Thymus (tissue), 11 donors: ENCODE measurements at regions not wholly inside any gene's neighbourhood (a gene's known extent, or its start where the extent isn't known, plus 50 kb on each side); places are given as distances from the start of the nearest gene placed in this dataset.

Source experiments
- DNase-seq, 9 donors: peaks; one replicate each; pipeline ENCODE4 v3.0.0-alpha.2; 2013; ENCODE audit warnings: low spot score in 9 of 9, low read depth in 6 of 9, missing footprints in 1 of 9
- H3K27ac ChIP-seq, 2 donors: one replicate each; pipeline ENCODE4 v1.5.1; 2013; ENCODE audit warnings: control low read depth in 1 of 2, low read depth in 1 of 2, low read length in 1 of 2, mild to moderate bottlenecking in 1 of 2, moderate library complexity in 1 of 2
- H3K27me3 ChIP-seq, 2 donors: one replicate each; pipeline ENCODE4 v1.5.1; 2013; ENCODE audit warnings: low read length in 1 of 2; ENCODE audit not compliant: control insufficient read depth in 2 of 2, insufficient read depth in 1 of 2
- H3K36me3 ChIP-seq, 2 donors: one replicate each; pipeline ENCODE4 v1.5.1; 2013; ENCODE audit warnings: low read length in 1 of 2, mild to moderate bottlenecking in 1 of 2, moderate library complexity in 1 of 2; ENCODE audit not compliant: control insufficient read depth in 2 of 2, insufficient read depth in 2 of 2
- H3K4me1 ChIP-seq, 2 donors: one replicate each; pipeline ENCODE4 v1.5.1; 2013; ENCODE audit warnings: low read length in 2 of 2; ENCODE audit not compliant: control insufficient read depth in 2 of 2, insufficient read depth in 2 of 2
- H3K4me3 ChIP-seq, 2 donors: one replicate each; pipeline ENCODE4 v1.5.1; 2013; ENCODE audit warnings: low read length in 2 of 2, control low read depth in 1 of 2, mild to moderate bottlenecking in 1 of 2
- H3K9me3 ChIP-seq, 2 donors: one replicate each; pipeline ENCODE4 v1.5.1; 2013; ENCODE audit warnings: low read length in 1 of 2, mild to moderate bottlenecking in 1 of 2; ENCODE audit not compliant: control insufficient read depth in 2 of 2, insufficient read depth in 1 of 2
- WGBS: extraction: QIAGEN DNeasy Blood & Tissue Kit; methylation state at CpG from one replicate; pipeline ENCODE4 v1.1.7; 2013; 5-methylcytosine and 5-hydroxymethylcytosine counted together
- donor health status: healthy.

- Histone ChIP-seq H3K4me1 (no peaks in the 10 kb centered on the region), H3K4me3 (no peak overlapping the region), H3K27me3 (no peaks in the 10 kb centered on the region), H3K27ac (no peak overlapping the region), H3K36me3 (no peaks in the 10 kb centered on the region), H3K9me3 (no peaks in the 10 kb centered on the region)
- DNase-seq = no peak
Measured at GRCh38 chr5:161094411-161094810, 242.4 kb upstream of the ATP10B start.

- H3K27ac ChIP-seq = no peak overlapping the region
- no peaks in the 10 kb centered on the region for H3K27me3 ChIP-seq
- DNase-seq = no peak
- H3K36me3 ChIP-seq = no peaks in the 10 kb centered on the region
- WGBS = 87% methylated on average over 2 of the region's 2 CpGs
- H3K9me3 ChIP-seq = no peaks in the 10 kb centered on the region
- H3K4me3 ChIP-seq = no peak overlapping the region
- no peaks in the 10 kb centered on the region for H3K4me1 ChIP-seq
Measured at GRCh38 chr5:161093100-161093499, 241.1 kb upstream of the ATP10B start.

DNA sequence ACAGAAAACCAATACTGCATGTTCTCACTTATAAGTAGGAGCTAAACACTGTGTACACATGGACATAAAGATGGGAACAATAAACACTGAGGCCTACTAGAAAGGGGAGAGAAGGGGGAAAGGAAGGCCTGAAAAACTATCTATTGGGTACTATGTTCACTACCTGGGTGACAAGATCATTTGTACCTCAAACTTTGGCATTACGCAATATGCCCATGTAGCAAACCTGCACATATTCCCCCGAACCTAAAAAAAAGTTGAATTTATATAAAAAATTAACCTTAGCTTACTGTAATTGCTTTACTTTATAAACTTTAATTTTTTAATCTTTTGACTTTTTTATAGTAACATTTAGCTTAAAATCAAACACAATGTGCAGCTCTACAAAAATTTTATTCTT, 237.6 kb upstream of the ATP10B start:
- Histone ChIP-seq H3K36me3 (no peaks in the 10 kb centered on the region), H3K27me3 (no peaks in the 10 kb centered on the region), H3K9me3 (no peaks in the 10 kb centered on the region), H3K27ac (no peak overlapping the region), H3K4me3 (no peak overlapping the region), H3K4me1 (no peaks in the 10 kb centered on the region)
- WGBS = 97% methylated on average over 2 of the region's 2 CpGs
- DNase-seq = no peak

DNA sequence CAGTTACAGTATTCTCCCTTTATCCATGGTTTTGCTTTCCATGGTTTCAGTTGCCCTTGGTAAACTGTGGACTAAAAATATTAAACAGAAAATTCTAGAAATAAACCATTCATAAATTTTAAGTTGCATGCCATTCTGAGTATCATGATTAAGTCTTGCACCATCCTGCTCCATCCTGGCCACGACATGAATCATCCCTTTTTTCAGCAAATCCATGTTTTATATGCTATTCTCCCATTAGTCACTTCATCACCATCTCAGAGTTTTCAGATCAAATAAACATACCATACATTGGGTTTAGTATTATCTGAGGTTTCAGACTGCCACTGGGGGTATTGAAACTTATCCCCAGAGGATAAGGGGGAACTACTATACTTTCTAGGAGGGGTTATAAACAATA, 234.4 kb upstream of the ATP10B start:
- Histone ChIP-seq H3K27ac (no peak overlapping the region), H3K9me3 (no peaks in the 10 kb centered on the region), H3K4me3 (no peak overlapping the region), H3K36me3 (no peaks in the 10 kb centered on the region), H3K4me1 (no peaks in the 10 kb centered on the region), H3K27me3 (no peaks in the 10 kb centered on the region)
- WGBS = 71% methylated on average over 1 of the region's 1 CpG
- DNase-seq = no peak

DNA sequence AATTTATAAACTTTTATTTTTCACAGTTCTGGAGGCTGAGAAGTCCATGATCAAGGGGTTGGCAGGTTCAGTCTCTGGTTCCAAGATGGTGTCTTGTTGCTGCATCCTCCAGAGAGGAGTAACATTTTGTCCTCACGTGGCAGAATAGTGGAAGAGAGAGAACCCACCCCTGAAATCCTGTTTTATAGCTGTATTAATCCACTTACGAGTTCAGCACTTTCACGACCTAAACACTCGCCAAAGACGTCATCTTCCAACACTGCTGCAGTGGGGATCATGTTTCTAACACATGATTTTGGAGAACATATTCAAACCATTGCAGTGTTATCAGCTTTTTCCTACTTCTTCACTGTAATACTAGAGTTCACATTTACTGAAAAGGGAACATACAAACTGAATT, 233.0 kb upstream of the ATP10B start:
- H3K4me1 ChIP-seq = no peaks in the 10 kb centered on the region
- WGBS = 80% methylated on average over 5 of the region's 5 CpGs
- H3K36me3 ChIP-seq = no peaks in the 10 kb centered on the region
- H3K27ac ChIP-seq = no peak overlapping the region
- no peaks in the 10 kb centered on the region for H3K27me3 ChIP-seq
- H3K9me3 ChIP-seq = no peaks in the 10 kb centered on the region
- no peak for DNase-seq
- no peak overlapping the region for H3K4me3 ChIP-seq

DNA sequence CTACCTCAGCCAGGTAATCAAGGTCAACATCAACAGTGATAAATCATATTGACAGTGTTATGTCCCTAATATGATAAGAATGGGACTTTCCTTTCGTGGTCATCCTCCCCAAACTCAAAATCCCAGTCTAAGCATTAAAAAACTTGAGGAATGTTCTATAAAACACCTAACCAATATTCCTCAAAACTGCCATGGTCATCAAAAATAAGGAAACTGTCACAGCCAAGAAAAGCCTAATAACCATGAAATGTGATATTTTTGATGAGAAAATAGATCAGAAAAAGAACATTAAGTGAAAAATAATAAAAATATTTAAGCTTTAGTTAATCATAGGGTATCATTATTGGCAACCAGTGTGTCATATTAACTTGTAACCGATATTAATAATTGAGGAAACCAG, 232.1 kb upstream of the ATP10B start:
- Histone ChIP-seq H3K4me1 (no peaks in the 10 kb centered on the region), H3K4me3 (no peak overlapping the region), H3K9me3 (no peaks in the 10 kb centered on the region), H3K27ac (no peak overlapping the region), H3K27me3 (no peaks in the 10 kb centered on the region), H3K36me3 (no peaks in the 10 kb centered on the region)
- DNase-seq = no peak
- 69% methylated on average over 2 of the region's 2 CpGs for WGBS

DNA sequence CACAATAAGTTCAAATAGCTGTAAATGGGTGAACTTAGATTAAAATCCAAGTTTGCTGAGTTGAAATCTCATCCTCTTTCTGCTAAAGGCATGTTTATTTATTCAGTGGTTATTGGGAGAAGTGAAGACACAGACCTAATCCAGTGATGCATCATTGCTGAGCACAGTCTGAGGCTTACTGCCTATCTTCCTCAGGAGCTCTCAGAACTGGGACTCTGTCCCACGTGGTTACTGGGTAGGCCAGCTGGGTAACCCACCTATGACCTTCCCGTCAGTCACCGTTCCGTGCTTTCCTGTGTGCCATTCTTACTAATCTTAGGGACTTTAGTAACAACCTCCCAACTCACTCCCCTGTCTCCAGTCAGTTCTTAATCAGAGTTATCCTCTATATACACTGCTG, 226.8 kb upstream of the ATP10B start:
- DNase-seq = no peak

DNA sequence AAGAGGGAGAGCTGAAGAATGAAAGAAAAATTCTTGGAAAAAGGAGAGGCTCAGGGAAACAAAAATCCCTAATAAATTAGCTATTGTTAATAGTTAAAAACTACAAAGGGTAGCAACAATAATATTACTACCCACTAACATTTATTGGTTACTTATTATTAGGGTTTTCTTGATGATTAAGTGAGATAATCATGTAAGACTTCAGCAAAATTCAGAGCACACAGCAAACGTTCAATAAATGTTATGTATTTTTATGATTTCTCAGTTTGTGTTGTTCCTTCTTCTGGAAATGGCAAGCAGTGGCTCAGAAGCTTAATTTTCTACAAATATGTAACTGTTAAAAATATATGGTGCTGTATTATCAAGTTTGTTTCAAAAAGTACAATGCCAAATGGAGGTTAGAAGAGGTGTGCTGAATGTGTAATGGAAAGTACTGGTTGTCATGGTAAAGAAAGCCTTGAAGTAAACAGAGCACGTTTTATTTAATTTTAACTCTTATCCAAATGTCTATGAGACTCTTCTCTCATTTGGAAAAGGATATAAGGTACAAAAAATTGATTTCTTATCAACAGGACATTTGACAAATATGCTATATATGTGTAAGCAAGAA, 226.0 kb upstream of the ATP10B start:
- no peaks in the 10 kb centered on the region for H3K9me3 ChIP-seq
- no peaks in the 10 kb centered on the region for H3K4me1 ChIP-seq
- no peaks in the 10 kb centered on the region for H3K36me3 ChIP-seq
- no peaks in the 10 kb centered on the region for H3K27me3 ChIP-seq
- WGBS = 77% methylated on average over 2 of the region's 2 CpGs
- no peak overlapping the region for H3K4me3 ChIP-seq
- DNase-seq = no peak
- no peak overlapping the region for H3K27ac ChIP-seq

More for the DNA sequence above, 226.8 kb upstream of the ATP10B start:
- H3K27ac ChIP-seq = no peak overlapping the region
- no peaks in the 10 kb centered on the region for H3K4me1 ChIP-seq
- H3K9me3 ChIP-seq = no peaks in the 10 kb centered on the region
- no peak overlapping the region for H3K4me3 ChIP-seq
- H3K27me3 ChIP-seq = no peaks in the 10 kb centered on the region
- WGBS = 75% methylated on average over 4 of the region's 4 CpGs
- H3K36me3 ChIP-seq = no peaks in the 10 kb centered on the region

- Histone ChIP-seq H3K36me3 (no peaks in the 10 kb centered on the region), H3K27me3 (no peaks in the 10 kb centered on the region), H3K4me1 (no peaks in the 10 kb centered on the region), H3K27ac (no peak overlapping the region), H3K4me3 (no peak overlapping the region), H3K9me3 (no peaks in the 10 kb centered on the region)
- WGBS = 92% methylated on average over 2 of the region's 2 CpGs
- no peak for DNase-seq
Measured at GRCh38 chr5:161077496-161077895, 225.5 kb upstream of the ATP10B start.

DNA sequence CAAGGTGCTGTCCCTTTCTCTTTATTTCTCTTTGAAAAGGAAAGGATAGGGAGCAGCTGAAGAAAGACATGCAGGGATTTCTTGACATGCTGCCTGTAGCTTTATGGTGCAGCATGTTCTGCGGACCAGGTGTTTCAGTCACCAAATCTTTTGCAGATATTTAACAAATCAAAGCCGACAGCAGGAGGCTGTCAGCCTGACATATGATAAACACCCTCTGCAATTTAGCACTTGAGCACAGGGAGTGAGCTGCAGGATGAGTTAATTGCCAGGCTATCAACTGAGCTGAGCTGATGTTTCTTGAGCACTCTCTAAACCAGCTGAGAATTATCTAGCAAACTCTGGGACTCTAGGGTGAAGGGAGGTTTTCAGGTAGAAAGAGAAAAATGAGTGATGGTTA, 212.8 kb upstream of the ATP10B start:
- no peaks in the 10 kb centered on the region for H3K4me1 ChIP-seq
- H3K4me3 ChIP-seq = no peak overlapping the region
- H3K27ac ChIP-seq = no peak overlapping the region
- WGBS = 31% methylated on average over 2 of the region's 2 CpGs
- H3K9me3 ChIP-seq = no peaks in the 10 kb centered on the region
- DNase-seq = no peak
- no peaks in the 10 kb centered on the region for H3K36me3 ChIP-seq
- H3K27me3 ChIP-seq = no peaks in the 10 kb centered on the region
